ENCODE measurements at regions not wholly inside any gene's neighbourhood (a gene's known extent, or its start where the extent isn't known, plus 50 kb on each side); places are given as distances from the start of the nearest gene placed in this dataset.
"Not testable (repeated sequence)": the region's sequence is repeated elsewhere in the genome, so short reads cannot be mapped to it uniquely, and the experiment has no call there.

DNA sequence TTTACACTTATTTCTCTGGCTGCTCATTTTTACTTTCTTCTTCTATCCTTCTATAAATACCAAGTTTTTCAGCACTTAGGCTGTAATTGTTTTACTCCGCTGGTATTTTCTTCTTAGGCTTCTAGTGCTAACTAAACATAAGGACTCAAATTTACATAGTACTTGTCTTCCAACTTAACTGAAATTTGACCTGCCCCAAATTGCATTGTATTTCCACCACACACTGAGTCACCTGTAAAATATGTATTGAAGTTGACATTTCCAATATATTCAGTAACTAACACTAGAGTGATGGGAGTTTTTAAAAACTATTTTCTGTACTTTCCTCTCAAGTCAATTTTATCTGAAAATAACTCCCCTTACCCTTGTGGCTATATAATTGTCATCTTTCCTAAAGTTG lies 1794.1 kb upstream of the RAG2 start:
- ATAC-seq = no peak

DNA sequence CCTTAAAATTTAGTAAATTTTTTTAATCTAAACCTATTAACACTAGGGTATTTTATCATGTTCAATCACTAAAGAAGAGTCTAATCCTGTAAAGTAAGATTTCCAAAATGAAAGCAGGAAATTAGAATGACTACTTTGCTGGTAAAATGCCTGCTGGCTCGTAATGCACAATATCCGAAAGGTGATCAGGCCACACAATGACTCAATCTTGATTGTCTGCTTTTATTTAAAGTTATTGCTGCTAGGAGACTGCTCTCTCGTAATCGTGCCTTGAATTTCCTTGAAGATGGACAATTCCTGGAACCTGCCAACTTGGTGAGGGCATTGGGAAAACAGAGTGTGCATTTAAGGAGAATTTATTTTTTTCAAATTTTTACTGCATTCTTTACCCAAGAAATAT lies 1786.5 kb upstream of the RAG2 start:
- ATAC-seq = no peak

DNA sequence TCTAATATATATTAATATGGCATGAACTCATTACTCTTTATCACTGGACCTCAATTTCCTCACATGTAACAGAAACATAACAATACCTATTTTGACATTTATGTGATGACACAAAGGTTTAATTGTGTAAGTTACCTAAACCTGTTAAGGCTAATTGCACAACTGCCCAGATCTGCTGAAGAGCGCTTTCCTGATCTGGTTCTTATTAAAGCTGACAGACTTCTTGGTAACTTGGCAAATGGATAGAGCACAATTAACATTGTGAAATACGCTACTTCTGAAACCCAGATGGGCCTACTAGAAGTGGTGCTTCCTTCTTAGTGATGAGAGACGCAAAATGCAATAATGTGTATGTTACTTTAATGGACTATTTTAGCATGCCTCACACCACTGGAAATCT lies 1767.2 kb upstream of the RAG2 start:
- no peak for ATAC-seq

DNA sequence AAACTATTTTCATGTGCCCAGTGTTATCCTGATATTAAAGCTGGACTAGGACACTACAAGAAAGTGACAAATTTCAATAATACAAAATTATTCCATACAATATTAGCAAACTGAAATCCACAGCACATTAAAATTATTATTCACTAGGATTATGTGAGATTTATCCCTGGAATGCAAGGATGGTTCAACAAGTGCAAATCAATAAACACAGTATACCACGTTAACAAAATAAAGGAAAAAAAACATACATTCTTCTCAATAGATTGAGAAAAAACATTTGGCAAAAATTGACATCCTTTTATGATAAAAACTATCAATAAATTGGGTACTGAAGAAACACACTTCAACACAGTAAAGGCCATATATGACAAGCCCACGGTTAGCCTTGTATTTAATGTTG lies 1758.2 kb upstream of the RAG2 start:
- ATAC-seq = no peak

DNA sequence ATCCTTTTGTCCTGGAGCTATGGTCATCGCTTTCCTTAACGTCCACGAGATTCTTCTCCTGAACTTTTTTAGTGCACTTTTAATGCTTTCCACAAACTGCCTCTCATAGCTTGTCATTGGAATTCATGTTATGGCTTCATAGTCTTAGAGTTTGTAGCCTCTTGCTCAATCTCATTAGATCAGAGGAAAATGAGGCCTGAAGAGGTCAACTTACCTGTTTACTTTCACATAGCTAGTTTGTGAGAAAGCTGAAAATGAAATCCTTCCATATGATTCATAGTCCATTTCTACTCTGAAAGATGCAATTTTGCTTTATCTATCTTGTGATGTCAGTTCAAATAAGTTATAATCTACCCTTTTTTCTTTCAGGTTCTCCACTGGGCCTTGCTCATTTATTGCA lies 1747.2 kb upstream of the RAG2 start:
- ATAC-seq = no peak

DNA sequence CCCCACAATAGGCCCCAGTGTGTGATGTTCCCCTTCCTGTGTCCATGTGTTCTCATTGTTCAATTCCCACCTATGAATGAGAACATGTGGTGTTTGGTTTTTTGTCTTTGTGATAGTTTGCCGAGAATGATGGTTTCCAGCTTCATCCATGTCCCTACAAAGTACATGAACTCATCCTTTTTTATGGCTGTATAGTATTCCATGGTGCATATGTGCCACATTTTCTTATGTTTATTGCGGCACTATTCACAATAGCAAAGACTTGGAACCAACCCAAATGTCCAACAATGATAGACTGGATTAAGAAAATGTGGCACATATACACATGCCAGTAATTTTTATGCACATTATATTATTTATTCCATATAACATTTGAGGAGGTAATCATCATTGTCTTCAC lies 1743.6 kb upstream of the RAG2 start:
- ATAC-seq = not testable (repeated sequence)

DNA sequence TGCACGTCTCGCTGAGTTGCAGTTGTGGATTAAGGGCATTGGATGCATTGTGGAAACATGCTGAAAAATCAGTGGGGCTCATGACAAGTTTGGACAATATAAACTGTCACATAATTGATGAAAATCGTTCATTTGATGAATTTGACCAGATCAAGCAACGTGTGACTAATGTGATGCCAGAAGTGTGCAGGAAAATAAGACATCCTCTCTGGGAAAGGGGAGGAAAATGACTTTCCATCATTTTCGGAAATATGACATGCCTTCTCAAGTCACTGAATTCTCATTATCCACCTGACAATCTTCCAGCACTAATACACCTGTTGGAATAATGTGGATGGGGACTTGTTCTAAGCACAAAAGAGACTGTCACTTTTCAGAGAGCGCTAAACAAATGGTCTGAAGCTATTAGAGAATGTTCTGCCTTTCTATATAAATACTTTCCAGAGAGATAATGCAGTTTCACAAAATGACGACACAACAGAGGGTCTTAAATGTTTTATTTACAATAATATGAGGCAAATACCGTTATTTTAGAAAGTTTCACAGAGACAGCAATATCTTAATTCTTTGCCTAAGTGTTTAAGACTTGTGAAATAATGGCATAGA lies 1741.9 kb upstream of the RAG2 start:
- ATAC-seq = no peak

DNA sequence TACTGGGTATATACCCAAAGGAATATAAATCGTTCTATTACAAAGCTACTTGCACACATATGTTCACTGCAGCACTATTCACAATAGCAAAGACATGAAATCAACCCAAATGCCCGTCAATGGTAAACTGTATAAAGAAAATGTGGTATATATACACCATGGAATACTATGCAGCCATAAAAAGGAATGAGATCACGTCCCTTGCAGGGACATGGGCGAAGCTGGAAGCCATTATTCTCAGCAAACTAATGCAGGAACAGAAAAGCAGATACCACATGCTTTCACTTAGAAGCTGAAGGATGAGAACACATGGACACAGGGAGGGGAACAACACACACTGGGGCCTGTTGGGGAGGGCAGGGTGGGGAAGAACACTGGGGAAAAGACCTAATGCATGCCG lies 1740.0 kb upstream of the RAG2 start:
- ATAC-seq = not testable (repeated sequence)

DNA sequence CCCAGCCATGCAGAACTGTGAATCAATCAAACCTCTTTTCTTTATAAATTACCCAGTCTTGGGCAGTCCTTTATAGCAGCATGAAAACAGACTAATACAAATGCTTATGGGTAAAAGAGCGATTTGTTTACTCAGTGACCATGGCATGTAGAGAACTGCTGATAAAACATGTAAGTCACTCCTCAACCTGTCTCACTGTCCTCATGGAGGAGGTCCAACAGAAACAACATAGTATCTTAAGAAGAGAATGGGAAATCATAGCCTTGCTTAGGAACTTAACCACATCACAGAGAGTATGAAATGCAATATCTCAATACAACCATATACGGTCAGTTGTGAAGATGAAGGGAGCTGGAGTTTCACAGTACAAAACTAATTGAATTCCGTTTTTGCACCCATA lies 1734.0 kb upstream of the RAG2 start:
- ATAC-seq = no peak

DNA sequence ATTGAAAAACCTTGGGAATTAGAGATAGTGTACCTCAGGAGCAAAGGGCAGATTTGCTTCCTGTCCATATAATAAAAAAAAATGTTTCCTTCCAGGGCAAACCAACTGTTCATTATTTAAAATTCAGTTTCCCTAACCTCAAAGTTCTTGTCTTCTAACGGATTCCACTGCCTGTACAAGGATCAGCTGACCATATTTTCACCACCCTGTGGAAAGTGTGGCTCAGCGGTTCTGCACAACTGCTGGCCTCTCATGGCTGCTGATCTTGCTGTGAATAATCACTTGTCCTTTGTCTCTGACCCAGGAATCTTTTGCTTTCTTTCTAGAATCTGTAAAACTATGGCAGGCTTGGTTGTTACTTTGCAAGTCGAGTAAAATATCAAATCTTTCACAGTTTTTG lies 1732.5 kb upstream of the RAG2 start:
- no peak for ATAC-seq

DNA sequence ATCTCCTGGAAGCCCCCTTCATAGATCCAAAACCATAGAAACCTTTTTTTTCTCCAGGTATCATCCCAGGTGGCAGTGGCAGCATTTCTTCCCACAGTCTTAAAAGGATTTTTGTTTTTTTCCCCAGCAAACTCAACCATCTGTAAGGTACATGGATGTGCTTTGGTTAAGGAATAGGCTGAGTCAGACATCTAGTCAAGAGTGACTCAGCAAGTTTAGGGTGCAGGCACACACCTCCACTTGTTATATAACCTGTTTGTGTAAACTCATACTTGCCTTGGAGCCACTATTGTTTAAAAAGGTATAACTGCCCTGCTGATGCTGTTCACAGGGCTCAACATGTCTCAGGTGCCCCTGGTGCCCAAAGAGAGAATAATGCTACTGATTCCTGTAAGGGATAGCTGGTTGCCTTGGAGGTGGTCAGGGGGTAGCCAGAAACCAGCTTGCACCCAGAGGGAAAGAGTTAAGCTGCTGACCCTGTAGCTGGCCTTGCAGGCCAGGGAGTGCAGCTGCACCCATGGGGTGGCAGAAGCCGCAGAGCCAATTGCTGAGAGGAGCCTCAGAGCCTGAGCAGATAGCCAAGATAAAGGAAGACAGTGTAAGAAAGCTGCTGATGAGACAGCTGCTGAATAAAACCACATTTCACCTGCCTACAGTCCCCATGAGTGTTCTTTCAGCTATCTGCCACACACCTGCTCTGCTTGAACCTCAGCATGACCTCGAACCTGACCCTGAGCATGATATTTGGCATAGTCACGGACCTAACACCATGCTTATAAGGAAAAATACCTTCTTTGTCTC lies 1726.1 kb upstream of the RAG2 start:
- ATAC-seq = no peak

DNA sequence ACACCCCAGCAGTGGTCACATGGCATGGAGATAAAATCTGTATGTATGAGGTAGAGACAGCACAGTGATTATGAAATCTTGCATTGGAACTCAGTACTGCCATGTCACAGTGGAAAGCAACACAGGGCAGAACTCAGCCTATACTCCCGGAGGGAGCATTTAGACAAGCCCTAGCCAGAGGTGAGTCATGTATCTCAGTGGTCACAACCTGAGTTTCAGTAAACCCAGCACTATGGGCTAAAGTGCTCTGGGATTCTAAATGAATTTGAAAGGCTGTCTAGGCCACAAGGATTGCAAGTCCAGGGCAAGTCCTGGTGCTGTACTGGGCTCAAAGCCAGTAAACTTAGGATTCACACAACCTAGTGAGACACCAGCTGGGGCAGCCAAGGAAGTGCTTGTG lies 1717.1 kb upstream of the RAG2 start:
- no peak for ATAC-seq

DNA sequence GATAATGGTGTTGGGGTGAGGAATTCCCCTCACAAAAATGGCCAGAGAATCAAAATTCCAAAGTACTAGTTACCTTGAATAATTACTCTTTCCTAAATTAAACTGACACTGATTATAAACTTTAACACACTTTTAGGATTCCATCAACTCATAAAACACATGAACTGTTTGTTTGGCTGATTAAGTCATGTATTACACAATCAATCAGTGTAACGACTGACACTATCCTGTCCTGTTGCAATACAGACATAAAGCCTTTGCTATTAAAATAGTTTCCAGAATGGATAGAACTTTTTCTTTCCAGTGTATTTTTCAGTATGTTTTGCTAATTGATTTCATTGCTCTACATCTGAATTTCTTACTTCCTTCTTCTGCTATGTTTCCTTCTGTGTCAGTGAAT lies 1709.4 kb upstream of the RAG2 start:
- ATAC-seq = no peak

DNA sequence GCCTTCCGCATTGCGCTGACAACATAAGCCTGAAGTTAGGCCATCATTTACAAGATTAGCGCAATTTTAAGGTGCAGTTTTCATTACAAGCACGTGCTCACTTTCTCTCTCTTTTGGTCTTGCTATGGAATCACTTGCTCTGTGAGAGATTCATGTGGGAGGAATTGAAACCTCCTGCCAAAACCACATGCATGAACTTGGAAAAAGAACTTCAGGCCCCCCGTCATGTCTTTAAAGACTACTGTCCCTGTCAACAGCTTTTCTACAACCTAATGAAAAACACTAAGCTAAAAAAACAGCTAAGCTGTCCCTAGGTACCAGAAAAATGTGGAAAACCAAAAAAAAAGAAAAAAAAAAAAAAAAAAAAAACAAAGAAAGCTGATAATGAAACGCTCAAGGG lies 1707.6 kb upstream of the RAG2 start:
- no peak for ATAC-seq

DNA sequence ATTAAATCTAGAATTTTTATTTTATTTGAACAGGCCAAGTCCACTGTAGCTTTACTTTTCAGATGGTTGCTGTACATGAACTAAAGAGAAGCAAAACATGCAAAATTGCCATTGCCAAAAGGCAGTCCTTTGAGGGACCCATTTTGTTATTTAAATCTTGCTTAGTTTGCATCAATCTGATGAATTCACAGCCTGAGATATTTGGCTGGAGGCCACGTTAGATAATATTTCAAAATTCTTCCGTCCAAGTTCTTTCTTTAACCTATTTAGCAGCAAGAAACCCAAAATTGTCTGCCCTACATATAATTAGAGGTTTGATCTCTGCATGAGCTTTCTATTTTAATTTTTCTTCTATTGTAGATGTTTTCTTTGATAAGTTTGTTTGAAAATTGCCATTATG lies 1706.9 kb upstream of the RAG2 start:
- no peak for ATAC-seq

DNA sequence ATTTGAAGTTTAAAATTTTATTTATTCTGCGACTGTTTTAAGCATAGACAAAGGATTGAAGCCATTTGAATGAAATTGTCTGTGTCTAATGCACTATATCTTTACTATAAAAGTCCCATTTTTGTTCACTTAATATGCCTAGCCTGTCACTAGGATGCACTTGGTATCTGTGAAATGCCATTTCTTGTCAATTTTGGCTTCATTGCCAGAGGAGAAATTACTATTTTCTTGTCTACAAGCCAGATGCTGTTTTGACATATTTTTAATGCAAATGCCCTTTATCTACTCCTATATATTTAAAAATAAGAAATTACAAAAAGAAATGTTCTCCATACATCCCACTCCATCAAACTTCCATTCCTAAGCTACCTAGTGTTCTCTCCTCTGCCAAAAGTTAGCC lies 1704.5 kb upstream of the RAG2 start:
- ATAC-seq = no peak

DNA sequence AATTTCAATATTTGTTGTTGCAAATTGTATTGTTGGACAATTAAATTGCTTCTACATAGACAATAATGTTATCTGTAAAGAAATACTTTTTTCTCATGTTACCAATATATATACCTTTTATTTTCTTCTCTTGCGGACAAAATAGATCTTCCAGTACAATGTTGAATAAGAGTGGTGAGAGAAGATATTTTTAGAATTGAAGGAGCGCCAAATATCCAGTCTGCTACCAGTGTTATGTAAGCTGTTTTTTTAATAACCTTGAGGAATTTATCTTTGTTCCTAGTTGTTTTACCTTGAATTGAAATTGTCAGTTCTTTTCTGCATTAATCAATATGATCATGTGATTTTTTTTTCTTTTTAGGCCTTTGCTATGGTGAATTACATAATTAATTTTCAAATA lies 1702.5 kb upstream of the RAG2 start:
- ATAC-seq = no peak

DNA sequence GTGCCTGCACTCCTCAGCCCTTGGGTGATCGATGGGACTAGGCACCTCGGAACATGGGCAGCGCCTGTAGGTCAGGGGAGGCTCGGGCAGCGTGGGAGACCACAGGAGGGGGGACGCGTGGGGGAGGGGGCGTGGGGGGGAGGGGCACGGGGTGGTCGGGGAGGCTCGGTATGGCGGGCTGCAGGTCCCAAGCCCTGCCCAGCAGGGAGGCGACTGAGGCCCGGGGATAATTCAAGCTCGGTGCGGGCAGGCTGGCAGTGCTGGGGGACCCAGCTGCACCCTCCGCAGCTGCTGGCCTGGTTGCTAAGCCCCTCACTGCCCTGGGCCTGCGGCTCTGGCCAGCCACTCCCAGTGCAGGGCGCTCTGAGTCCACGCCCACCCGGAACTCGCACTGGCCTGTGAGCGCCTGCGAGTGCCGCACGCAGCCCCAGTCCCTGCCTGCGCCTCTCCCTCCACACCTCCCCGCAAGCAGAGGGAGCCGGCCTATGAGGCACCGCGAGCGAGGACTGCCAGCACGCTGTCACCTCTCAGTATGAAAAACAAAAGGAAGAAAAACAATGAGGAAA lies 1698.3 kb upstream of the RAG2 start:
- ATAC-seq = no peak

DNA sequence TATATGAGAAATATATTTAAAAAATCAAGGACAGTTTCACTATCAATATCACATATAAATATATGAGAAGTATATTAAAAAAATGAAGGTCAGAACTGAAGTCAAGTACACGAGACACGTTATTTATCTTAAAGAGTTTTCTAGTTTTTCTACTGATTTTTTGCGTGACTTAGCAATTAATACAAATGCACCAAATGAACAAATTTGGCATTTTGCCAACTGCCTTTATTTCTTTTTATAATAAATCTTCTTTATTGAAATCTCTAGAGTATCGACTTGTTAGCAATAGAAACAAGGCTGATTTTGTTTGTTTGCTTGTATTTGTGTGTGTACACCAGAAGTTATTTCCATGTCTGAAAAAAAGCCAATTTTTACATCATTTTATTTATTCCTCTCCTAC lies 1684.7 kb upstream of the RAG2 start:
- no peak for ATAC-seq

DNA sequence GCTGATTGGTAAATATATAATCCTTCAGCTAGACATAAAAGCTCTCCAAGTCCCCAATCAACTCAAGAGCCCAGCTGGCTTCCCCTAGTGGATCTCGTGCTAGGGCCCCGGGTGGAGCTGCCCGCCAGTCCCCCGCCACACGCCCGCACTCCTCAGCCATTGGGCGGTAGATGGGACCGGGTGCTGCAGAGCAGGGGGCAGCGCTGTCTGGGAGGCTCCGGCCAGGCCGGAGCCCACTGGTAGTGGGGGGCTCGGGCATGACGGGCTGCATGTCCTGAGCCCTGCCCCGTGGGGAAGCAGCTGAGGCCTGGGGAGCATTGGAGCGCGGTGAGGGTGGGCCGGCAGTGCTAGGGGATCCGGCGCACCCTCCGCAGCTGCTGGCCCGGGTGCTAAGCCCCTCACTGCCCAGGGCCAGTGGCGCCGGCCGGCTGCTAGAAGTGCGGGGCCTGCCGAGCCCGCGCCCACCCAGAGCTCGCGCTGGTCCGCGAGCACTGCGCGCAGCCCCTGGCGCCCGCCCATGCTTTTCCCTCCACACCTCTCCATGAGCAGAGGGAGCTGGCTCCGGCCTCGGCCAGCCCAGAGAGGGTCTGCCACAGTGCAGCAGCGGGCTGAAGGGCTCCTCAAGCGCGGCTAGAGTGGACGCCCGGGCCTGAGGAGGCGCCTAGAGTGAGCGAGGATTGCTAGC lies 1680.6 kb upstream of the RAG2 start:
- no peak for ATAC-seq

DNA sequence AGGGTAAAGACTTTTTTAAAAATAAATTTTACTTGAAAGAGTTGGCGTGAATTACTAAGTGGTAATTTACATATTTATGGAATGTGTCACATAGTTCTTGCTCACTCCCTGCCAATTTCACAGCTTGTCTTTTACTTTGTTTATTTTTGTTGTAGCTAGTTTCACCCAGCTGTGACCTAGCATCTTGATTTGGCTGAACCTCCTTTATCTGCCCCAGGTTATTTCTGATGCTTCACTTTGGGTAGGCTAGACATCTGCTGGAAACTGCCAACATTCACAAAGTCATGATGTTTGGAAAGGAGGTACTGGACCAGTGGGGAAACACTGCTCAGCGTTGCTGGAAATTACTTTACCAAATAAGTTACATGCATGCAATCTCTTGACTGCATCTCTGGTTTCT lies 1676.0 kb upstream of the RAG2 start:
- no peak for ATAC-seq

DNA sequence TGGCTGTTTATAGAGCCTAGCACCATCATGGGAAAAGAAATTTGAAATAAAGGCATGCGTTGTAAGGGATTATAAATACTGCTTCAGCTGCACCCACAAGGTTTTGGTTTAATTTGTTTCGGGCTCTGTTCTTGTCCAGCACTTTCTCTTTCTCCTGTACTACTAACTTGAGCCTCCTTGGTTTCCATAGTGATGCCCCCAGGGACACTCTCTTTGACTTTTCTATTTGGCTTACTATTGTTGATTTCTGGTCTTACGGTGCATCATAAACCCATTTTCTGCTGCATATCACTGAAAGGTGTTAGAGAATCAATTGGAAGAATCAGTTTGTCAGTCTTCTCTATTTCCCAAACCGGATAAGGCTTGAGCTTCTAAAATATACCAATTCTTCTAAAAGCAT lies 1674.3 kb upstream of the RAG2 start:
- no peak for ATAC-seq

DNA sequence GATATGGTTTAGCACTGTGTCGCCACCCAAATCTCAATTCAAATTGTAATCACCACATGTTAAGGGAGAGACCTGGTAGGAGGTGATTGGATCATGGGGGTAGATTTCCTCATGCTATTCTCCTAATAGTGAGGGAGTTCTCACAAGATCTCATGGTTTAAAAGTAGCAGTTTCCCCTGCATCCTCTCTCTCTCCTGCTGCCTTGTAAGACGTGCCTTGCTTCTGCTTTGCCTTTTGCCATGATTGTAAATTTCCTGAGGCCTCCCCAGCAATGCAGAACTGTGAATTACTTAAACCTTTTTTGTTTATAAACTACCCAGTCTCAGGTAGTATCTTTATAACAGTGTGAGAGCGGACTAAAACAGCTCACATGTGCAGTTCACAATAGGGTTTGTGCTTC lies 1668.7 kb upstream of the RAG2 start:
- no peak for ATAC-seq

DNA sequence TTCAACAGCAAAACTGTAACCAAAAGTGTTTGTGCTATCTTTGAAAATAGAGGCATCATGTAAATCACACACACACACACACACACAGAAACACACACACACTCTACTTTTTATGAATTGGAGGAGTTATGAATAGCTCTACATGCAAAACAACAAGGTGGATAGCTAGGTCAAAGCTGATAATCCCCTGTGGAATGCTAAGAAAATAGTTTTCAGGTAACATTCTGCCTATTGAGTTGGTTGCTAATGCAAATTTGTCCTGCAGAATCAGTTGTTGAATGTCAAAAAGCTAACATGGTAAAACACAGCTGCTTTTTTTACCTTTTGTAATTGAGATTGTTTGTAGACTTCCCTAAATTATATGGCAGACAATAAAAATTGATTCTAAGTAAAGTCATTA lies 1658.4 kb upstream of the RAG2 start:
- ATAC-seq = no peak
